ENCODE measurements at regions not wholly inside any gene's neighbourhood (a gene's known extent, or its start where the extent isn't known, plus 50 kb on each side); places are given as distances from the start of the nearest gene placed in this dataset.
"Not testable (repeated sequence)": the region's sequence is repeated elsewhere in the genome, so short reads cannot be mapped to it uniquely, and the experiment has no call there.

DNA sequence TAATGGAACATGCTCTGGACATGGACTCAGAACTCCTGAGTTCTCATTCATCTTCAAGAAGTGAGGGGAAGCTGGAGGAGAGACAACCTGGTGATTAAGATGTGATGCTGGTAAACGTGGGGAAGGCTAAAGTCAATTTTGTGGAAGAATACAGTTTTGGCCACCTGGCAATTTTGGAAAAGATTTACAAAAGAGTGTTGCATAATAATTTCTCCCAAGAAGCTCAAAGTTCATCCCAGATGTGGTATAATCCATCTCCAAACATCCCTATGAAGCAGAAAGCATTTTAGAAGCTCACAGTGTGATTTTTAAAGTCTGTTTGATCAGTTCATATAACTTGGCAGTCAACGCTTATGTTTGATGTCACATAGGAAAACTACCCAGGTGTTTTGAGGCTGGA, 208.7 kb downstream of the LMX1A start:
- DNase-seq, result no peak

DNA sequence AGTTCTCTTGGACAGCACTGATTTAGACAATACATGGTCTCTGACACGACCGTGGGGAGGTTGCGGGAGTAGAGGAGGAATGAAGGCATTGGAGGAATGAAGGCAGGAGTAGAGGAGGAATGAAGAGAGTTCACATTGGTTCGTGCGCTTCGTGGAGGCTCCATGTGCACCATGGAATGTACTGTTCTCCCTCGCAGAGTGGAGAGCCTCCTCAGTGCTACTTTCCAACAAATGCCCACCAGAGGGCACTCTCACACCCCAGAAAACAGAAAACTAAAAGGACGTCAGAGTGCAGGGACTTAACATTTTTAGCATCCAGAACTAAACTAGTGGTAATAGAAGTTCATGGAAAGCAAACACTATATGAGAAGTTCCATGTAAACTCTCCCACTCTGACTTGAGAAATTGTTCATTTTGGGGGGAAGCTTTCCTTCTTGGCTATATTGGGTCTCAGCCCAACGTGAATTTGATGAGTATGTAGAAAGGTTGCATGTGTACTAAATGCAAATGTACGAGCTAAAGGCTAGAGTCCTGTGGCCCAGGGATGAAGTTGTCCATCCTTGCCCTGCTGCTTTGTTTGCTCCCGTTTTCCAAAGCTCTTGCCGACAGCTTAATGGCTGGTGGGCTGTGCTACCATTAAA, 211.6 kb downstream of the LMX1A start:
- peak; percentile 57 for DNase-seq

DNA sequence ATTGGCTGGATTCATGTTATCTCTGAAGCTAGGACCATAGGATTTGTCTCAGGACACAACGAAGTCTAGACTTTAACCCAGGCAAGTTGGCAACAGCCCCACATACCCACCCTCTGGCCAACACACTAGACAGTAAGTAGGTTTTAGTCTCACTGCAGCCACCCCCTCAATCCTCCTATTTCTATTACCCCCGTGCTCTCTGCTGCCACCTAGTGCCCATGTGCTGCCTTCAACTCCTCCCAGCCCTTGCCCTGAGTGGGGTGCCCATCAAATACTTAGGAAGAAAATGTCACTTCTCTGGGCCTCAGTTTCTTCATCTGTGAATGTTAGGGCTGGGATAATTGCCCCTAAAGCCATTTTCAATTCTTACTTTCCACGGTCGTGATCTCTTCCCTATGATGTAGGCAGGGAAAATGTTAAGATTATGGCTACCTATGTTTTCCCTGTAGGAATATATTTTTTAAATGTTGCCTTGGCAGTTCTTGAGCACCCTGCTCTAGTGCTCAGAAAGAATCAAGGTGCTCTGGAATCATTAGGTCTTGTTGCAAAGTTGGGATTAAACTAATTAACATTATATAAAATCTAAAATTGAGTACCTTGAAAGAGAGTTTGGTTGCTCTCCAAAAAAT, 213.0 kb downstream of the LMX1A start:
- peak; percentile 54 for DNase-seq

DNA sequence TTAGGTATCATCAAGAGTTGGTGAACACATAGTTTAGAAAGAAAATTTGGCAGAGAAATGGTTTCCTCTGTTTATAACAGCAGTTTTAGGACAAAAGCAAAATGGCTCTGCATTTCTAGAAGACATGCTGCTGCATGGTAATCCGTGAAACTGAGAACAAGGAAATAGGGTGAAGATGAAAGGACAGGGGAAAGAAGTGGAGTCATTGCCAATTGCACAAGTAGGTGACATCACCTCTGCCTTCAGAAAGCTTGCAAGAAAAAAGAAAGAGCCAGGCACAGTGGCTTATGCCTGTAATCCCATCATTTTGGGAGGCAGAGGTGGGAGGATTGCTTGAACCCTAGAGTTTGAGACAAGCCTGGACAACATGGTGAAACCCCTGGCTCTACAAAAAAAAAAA, 217.6 kb downstream of the LMX1A start:
- DNase-seq, result no peak

DNA sequence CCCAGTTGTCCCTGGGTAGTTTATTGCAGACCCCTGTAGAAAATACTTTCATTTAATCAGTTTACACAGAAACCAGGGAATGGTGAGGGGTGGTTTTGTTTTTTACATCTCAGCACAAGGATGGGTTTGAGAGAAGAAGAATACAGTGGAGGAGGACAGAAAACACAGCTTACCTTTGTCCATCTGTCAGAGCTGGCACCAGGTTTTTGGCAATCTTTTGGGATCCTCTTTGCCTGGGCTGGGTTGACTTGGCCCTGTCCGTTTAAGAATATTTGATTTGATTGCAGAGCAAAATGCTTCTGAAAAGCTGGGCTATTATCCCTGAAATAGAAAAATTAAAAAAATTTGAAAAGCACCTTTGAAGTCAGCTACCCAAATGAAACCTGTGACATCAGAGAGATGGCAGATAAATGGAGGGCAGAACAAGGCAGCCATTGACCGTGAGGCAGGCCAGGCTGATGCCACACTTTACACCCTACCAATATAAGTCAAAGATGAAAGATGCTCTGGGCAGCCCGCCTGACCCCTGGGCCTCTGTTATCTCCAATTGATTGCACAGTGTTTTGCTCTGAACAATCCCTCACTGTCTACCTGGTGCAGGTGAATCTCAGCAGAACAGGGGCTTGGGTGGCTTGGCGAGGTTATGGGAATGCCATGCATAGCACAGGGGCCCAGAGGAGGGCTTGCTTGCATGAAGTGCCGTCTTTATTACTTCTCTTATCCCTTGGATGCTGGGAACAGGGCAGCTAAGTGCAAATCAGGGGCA, 218.8 kb downstream of the LMX1A start:
- DNase-seq, result no peak

DNA sequence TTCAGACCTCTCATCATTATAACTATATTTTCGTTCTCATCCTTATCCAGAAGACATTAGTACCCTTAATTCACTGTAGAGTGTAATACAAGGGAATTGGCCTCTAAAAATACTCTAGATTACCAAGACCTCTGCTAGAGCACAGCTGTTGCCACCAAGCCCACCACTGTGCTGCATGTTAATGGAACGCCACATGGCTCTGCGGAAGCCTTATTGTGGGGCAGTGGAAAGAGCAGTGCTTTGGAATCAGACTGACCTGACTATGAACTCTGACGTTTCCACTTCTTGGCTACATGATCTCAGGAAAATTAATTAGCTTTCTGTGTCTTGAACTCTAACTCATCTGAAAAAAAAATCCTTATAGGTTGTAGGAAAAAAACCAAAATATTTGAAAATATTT, 222.1 kb downstream of the LMX1A start:
- DNase-seq, result no peak

DNA sequence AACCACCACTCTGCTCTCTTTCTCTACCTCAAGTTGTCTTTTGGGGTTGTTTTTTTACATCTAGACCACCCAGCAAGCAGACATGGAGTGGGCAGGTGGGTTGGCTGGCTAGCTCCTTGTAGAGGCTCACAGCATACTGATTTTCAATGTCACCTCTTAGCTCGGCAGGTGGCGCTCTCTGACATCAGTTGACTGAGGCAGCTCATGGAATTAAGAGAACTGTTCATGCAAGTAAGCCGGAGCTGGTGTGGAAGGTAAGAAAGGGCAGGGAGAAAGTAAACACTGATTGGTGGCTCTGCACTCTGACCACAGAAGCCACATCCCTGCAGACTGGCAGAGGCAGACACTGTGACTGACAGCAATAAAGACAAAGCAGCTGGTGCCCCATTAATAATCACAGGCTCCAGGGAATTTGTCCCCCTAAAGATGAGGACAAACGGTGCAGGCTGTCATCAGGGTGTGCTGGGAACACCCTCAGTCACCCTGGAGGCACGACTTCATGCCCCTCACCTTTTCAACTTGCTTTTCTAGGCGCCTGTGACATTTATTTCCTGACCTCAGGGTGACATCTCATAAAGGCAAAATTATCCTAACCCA, 226.8 kb downstream of the LMX1A start:
- DNase-seq, result peak; percentile 65

DNA sequence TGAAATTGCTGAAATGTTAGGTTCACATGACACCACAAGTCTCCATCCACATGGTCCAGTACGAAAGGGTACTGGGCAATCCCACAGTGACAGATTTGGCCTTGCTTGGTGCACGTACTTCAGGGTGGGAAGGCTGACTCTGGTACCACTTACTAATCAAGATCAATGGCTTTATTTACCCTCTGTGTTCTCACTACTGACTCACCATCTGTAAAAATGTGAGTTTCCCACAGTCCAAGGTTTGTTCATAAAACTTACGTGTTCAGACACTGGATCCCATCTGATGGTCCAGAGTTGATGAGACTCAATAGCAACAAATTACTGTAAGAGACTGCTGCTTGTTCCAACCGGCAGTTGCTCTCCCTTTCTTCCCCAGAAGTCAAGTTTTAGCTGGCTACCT, 231.7 kb downstream of the LMX1A start:
- no peak for DNase-seq

DNA sequence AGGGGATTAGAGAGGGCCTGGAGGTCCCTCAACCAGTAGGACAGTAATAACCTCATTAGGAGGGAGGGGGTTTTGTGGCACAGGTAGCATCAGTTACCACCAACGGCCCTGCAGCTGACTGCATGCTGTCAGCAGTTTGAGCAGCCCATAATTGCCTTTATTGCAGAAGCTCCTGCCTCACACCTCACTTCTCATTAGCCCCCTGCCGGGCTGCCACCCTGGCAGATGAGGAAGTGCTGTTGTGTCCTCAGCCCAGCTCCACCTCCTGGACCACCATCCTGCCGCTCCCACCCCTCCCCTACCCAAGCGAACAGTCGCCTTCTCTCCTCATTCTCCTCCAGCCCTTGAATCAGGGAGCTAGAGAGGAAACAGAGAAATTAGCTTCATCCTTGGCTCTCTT, 237.4 kb downstream of the LMX1A start:
- DNase-seq, result no peak

DNA sequence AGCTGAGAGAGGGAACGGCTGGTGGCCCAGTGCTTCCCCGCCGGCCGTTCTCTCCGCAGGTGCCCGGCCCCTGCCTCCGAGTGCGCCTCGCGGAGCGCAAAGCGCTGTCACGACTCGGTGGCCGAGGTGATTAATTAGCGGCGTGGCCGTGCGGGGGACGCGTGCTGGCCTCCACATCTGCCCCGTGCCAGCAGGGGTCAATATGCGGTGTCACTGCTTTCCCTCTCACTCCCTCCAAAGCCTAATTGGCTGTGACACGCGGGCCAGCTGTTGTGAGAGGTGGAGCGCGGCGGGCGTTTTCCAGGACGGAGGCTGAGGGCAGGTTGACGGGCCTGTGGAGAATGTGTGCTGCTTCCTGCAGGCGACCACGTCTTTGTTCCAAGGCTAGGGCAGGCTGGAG, 239.0 kb downstream of the LMX1A start:
- DNase-seq, result no peak

DNA sequence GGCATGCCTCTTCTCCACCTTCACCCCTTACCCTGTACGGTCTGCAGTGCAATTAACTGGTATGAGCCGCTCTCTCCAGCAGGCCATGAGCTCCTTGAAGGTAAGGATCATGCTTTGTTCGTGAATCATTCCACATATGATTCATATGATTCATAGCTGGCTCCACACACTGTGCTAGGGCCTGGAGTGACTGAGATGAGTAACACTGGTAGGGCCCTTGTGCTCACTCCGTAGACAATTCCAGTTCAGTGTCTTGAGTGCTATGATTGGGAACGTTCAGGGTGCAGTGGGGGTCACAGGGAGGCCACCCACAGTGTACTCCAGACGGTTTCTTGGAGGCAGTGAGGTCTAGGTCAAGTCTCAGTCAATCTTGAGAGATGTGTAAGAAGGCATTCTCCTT, 239.8 kb downstream of the LMX1A start:
- DNase-seq, result no peak

DNA sequence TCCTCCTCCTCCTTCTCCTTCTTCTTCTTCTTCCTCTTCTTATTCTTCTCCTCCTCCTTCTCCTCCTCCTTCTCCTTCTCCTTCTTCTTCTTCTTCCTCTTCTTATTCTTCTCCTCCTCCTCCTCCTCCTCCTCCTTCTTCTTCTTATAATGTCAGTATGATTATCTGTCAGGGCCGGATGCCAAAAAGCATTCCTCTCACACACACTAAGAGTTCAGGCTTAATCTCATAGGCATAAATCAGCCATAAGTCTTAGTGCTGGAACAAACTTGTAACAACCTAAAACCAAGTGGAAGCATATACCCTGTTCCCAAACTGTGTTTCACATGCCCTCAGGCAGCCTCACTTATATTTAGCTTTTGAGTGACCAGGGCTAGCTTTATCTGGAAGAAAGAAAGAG, 240.3 kb downstream of the LMX1A start:
- DNase-seq, result no peak

DNA sequence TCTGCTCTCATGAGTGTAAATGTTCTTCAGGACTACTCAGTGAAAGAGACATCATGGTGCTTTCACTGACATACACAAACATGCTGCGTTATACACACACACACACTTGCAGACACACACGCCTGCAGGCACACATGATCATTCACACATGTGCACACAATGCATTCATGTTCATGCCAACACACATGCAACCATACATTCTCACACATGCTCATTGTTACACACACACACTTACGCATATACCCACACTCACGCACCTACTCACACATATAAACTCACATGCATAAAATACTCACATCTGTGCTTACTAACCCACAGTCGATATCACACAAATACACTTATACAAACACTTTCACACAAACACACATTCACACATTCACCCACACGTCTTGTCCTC, 241.6 kb downstream of the LMX1A start:
- DNase-seq, result no peak

DNA sequence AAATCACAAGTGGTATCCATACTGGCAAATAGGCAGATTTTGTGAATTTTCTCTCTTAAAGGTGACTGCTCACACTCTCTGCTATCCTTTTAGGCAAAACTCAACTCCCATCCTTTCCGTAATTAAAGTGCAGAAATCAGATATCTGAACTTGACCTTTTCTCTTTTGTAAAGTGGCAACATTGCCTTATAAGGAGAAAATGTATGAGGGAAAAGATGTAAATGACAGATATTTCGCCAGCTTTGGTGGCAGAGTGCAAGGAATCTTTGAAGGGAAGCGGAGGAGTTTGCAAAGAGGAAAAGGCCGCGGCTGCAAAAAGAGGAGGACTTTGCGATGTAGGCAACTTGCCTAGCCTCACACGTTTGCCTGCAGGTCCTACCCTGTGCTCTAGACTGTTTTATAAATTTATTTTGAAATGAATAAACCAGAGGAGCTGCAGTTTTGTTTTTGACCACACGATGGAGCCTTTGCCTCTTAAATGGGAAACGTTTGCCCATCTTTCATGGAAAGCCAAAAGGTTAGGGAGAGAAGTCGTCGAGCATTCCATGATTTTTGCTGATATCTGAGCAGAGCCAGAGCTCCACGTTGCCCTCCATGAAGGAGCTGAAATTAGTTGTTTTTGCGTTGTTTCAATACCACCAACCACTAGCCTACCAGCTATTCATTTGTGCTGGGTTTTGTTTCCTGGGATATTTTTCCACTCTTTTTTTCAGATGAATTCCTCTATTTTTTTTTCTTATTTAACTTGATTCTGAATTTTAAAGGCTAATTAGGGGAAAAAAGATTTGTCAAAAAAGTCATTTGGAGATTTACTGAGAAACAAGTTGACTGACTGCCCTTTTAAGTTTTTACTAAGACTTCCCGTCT, 242.3 kb downstream of the LMX1A start:
- DNase-seq, result peak; percentile 17

DNA sequence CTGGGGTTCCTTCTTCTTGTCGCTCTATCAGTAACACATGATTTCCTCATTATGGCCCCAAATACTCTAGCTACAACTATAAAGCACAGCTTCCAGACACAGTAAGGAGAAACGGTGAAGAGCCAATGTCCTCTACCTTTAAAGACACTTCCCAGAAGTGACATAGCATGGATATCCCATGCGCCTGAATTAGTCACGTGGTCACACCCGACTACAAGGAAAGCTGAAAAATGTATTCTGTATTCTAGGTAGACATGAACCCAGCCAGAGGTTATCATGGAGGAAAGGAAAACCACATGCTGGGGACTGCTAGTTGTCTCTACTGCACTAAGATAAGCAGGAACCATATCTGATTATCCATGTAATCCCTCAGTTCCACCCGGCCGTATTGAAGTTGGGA, 244.3 kb downstream of the LMX1A start:
- DNase-seq, result no peak

DNA sequence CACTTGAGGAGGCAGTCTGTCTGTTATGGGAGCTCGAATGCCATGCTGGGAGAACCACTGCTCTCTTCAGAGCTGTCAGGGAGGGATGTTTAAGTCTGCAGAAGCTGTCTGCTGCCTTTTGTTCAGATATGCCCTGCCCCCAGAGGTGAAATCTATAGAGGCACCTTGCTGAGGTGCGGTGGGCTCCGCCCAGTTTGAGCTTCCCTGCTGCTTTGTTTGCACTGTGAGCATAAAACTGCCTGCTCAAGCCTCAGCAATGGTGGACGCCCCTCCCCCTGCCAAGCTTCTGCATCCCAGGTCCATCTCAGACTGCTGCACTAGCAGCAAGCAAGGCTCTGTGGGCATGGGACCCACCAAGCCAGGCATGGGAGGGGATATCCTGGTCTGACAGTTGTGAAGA, 247.5 kb downstream of the LMX1A start:
- DNase-seq, result no peak

DNA sequence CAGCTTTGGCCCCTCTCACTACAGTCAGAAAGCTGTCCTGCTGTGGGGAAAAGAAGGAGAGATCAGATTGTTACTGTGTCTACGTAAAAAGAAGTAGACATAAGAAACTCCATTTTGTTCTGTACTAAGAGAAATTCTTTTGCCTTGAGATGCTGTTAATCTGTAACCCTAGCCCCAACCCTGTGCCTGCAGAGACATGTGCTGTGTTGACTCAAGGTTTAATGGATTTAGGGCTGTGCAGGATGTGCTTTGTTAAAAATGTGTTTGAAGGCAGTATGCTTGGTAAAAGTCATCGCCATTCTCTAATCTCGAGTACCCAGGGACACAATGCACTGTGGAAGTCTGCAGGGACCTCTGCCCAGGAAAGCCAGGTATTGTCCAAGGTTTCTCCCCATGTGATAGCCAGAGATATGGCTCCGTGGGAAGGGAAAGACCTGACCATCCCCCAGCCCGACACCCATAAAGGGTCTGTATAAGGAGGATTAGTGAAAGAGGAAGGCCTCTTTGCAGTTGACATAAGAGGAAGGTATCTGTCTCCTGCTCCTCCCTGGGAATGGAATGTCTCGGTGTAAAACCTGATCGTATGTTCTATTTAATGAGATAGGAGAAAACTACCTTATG, 263.9 kb downstream of the LMX1A start:
- not testable (repeated sequence) for DNase-seq

DNA sequence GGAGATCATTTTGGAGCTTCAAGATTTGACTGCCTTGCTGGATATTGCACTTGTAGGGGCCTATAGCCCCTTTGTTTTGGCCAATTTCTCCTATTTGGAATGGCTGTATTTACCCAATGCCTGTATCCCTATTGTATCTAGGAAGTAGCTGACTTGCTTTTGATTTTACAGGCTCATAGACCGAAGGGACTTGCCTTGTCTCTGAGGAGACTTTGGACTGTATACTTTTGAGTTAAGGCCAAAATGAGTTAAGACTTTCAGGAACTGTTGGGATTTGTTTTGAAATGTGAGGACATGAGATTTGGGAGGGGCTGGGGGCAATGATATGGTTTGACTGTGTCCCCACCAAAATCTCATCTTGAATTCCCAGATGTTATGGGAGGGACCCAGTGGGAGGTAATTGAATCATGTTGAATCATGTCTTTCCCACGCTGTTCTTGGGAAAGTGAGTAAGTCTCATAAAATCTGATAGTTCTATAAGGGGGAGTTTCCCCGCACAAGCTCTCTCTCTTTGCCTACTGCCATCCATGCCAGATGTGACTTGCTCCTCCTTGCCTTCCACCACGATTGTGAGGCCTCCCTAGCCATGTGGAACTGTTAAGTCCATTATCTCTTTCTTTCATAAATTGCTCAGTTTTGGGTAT, 276.1 kb downstream of the LMX1A start:
- DNase-seq, result no peak

DNA sequence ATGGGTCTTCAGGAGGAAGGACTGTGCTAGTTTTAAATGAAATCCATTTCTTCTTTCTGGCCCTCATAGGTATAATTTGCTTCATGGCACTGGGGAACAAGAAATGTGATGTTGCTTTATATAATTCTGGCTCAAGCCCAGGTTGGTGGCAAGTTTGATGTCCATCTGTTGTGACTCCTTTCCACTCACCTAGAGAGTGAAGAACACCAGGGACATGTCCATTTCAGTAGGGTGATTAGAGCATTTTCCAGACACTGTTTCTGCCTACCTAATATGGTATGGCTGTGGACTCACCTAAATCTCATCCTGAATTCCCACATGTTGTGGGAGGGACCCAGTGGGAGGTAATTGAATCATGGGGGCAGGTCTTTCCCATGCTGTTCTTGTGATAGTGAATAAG, 278.1 kb downstream of the LMX1A start:
- no peak for DNase-seq

DNA sequence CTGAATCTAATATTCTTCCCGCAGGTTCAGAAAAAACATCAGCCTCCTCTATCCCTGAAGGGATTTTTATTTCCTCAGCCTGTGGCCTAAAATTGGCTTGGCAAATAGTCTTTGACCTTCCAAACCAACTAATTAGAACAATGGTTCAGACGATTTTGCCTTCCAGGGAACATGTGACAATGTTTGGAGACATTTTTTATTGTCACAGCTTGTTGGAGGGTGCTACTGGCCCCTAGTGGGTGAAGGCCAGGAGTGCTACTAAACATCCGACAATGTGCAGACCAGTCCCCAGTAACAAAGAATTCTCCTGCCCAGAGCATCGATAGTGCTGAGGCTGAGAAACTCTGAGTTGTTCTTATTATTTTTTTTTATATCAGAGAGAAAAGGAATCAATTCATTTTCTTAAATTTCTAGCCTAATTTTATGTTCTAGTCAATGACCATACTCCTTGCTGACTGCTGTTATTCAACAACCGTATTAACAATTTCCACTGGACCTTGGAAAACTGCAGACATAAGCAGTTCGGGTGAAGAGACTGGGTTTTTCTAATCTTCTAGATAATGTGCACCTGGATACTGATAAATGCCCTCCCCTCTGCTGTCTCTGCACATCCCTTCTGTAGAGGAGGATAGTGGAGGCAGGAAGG, 280.7 kb downstream of the LMX1A start:
- peak; percentile 5 for DNase-seq

All from activated CD4-positive, alpha-beta T cell treated with anti-CD3 and anti-CD28 coated beads, Interleukin-2, Interleukin-6, amounts not matched to agents 100 ng/mL and 50 ng/mL, durations not matched to agents 16 hours and 8 hours (primary cell).